ENCODE measurements at regions not wholly inside any gene's neighbourhood (a gene's known extent, or its start where the extent isn't known, plus 50 kb on each side); places are given as distances from the start of the nearest gene placed in this dataset.

DNA sequence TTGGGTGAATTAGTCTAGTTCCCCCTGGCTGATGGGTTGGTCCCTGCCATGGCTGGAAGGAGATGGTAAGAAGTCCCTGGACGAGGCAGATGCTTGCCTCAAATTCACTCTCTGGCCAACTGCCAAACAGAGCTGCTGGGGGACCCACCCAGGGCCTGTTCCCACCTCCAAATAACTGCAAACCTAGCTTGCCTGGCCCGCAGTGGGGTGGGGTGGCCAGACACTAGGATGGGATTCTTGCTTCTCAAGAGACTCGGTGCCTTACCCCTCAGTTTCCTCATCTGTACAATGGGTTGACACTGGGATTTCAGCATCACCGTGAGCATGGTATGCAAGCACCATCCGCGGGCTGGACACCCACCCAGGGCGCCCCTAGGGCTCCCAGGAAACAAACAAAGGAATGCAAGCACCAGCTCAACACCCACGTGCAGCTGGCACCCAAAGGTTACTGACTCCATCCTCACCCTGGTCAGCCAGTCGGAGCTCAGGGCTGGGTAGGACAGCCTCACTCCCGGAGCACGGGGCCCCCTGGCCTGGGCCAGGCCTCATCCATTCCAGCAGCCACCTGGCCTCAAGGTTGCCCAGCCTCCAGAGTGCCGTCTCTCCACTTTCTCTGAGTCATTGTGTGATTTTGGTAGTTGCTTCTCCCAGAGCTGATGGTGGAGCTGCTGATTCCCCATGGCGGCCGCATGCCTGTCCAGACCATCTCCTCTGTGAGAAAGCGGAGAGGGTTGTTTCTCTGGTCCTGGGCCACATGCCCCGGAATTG, 205.2 kb upstream of the RTL1 start:
- DNase-seq (ENCODE audit: low spot score) = no peak

DNA sequence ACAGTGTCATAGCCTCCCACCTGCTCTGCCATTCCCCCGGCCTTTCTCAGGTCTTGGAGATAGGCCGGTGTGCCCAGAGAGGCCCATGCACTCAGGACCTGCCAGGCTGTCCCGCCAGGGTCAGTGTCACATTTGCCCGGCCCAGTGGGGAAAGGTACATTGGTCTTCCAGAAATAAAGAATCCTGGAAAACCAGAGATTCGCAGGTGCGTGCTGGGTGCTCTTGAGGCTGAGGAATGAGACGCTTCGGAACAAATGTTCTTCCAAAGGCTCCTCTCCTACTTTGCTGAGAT, 205.8 kb upstream of the RTL1 start:
- DNase-seq (ENCODE audit: low spot score) = no peak

DNA sequence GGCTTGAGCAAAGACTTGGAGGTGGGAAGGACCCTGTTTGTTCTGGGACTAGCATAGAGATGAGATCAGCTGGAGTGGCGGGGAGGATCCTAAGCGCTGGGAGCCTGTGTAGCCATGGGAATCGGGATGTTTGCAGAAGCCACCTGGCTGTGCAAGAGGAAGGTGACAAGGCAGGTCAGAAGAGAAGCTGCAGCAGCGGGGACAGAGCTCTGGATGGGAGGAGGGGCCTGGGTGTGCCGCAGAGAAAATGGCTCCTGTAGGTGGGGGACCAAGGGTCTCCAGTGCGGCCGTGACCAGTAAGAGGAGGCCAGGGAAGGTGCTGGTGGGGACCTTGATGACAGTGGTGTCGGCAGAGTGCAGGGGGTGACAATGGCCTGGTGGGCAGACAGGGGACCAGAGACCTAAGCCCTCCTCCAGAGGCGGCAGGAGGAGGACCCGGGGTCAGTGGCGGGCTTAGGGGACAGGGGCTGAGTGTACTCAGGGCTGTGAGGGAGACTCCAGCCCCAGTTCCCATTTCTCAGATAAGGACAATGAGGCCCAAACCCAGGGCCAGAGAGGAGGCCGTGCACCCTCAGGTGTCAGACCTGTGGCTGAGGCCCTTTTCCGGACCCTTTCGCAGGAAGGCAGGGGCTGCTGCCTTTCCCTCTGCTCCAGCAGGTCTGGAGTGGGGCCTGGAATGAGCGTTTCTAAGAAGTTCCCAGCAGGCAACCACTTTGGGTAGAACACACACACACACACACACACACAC, 206.6 kb upstream of the RTL1 start:
- no peak for DNase-seq (ENCODE audit: low spot score)

DNA sequence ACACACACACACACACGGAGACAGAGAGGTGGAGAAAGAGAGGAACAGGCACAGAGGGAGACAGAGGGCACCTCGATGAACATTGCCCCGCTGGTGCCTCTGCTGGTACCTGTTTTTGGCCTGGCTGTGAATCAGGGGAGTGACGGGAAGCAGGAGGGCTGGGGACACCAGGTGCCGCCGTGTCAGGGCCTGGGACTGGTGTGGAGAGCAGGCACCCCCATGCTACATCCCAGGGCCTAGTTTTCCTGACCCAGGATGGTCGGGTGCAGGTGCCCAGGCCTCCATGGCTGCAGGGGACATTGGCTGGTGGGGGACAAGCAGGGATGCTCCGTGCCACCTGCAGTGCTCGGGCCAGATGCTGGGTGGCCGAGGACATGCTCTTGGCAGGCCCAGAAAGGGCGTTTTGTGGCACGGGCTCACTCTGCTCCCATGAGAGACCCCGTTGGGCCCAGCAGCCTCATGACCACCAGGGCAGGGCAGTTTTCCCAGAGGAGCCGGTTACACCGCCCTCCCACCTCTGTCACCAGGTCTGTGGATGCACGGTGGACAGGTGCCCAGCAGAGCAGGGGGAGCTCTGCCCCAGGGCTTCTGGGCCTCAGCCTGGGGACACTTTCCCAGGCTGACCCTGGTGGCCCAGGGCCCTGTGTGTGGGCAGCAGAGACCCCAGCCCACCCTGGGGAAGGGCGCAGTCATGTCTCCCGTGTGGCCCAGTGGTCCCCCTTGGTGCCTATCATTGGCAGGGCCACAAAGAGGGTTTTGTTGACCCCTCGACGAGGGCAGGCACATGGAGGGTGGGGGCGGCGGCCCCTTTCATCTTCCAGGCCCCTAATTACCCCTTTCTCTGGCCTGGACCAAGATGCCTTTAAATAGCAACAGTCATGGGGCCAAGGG, 207.5 kb upstream of the RTL1 start:
- no peak for DNase-seq (ENCODE audit: low spot score)

DNA sequence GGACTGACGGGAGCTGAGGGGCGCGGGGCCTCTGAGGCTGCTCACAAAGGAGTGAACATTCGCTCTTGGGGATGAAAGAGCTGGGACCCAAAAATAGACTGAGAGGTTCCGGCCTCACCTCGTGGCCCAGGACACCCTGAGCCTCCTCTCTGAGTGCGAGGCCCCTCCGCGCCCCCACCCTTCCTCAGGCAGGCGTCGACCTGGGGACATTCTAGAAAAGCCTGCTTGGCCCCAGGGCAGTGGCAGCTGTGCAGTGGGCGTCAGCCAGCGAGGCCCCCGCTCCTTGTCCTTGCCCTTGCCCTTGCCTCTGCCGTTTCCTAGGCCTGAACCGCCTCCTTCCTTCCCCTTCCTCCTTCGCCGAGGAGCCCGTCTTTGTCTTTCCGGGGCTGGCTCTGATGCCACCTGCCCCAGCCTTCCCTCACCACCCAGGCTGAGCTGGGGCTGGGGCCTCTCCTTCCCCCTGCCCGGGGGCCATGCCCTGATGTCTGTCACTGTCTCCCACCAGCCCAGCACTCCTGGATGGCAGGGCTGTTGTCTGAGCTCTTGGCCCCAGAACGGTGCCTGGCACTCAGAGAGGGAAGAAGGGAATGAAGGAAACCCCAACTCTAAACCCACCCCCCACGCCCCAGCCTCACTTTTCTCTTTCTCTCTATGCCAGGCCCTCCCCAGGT, 208.2 kb upstream of the RTL1 start:
- no peak for DNase-seq (ENCODE audit: low spot score)

DNA sequence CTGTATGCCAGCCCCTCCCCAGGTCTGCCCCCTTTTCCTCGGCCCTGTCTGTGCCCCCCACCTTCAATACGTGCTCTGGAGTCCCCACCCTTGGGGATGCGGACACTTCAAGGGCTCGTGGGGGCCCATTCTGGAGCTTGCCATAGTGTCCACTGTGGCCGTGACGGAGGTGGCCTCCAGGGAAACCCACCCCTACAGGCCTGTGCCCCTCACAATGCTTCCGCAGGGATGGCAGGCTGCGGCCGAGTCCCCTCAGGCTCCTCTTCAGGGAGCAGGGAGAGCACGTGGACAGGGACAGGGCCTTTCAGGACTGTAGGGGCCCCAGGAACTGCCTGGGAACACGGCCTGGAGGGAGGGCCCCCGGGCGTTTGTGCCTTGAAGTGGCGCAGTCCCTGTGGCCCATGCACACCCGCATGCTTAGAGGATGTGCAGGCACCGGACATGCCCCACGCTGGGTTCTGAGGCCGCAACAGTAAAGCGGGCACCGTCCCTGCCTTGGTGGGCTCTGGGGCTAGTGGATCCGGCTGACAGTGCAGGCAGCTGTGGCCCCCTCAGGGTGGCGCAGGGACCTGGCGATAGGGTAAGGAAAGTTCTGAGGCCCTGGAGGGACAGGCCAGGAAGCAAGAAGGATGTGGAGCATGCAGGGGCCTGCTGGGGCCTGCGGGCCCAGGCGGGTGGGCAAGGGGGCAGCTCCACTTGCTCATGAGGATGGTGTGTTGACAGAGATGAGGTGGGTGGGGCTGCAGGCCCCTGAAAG, 209.0 kb upstream of the RTL1 start:
- DNase-seq (ENCODE audit: low spot score) = no peak

DNA sequence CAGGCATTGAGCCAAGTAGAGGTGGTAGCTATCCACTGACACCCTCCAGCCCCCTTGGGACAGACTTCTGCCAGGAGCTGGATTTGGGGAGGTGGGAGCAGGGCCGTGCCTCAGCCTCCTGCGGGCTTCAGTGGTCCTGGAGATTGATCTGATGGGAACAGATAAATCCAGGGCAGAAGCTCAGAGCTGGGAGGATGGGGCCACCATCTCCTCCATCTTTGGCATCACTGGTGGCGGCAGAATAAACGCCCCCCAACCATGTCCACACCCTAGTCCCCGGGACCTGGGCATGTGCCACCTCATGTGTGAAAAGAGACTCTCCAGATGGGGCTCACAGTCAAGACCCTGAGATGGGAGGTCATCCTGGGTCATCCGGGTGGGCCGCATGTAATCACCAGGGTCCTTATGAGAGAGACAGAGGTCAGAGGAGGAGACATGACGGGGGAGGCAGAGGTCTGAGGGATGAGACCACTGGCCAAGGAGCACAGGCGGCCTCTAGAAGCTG, 209.6 kb upstream of the RTL1 start:
- DNase-seq (ENCODE audit: low spot score) = no peak

DNA sequence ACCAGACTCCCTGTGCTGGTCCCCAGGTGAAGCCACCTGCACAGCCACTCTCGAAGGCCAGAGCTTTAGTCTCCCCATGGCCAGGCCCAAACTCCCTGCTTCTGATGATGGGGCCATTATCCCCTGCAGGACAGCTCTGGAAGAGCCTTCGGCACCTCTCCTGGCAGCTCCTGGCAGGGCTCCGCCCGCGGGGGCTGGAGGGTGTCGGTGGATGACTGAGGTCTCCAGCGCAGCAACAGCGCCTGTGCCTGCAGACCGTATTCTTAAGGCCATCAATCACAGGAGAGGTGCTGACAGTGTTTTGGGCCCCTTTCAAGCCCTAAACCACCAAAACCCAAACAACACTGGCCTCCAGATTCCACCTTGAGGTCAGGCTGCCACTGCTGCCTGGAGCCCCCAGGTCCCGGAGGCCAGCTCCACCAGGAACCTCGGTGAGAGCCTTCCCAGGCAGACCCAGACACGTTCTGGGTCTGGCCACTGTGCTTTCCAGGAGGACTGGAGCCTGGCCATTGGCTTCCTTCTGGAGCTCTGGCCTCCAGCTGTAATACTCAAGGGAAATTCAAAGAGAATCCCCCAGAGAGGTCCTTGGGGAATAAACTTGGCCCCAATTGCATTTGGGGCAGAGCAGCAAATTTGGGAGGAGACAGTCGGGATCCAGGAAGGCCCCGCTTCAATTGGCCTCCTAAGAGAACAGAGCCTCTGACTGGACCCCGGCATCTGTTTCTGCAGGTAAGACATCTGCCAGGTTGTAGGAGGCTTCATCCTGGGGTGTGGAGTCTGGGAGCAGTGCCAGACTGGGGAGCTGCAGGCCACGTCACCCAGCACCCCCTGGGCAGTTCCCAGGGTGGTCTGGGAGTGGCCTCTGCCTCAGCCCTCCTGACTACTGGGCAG, 210.6 kb upstream of the RTL1 start:
- DNase-seq (ENCODE audit: low spot score) = no peak

DNA sequence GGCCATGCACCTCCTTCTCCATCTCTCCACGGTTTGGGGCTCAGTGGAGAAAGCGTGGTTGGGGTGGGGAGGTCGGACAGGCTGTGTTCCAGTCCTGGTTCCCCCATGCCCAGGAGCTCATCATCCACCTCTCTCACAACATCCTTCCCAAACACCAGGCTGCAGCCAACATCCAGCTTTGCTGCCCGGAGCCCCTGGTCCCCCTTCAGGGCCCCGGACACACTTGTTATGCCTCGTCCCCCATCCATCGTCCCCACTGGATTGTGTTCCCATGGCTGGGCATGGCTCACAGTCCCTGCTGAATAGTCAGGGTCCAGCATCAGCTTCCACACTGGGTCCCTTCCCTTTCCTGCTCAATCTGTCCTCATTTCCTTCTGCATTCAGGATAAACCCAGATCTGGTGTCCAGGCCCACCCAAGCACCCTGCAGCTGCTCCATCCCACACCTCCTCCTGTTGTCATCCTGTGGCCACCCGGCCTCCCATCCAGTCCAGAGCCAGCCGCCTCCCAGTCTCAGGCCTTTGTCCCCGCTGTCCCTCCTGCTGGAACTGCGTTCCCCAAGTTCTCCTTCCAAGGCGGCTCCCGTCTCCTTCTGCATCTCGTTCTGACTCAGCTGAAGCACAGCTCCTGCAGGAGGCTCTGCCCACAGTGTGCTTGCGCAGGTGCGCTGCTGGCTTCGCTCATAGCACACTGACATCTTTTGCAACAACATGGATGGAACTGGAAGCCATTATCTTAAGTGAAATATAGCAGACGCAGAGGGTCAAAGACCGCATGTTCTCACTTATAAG, 211.4 kb upstream of the RTL1 start:
- no peak for DNase-seq (ENCODE audit: low spot score)

DNA sequence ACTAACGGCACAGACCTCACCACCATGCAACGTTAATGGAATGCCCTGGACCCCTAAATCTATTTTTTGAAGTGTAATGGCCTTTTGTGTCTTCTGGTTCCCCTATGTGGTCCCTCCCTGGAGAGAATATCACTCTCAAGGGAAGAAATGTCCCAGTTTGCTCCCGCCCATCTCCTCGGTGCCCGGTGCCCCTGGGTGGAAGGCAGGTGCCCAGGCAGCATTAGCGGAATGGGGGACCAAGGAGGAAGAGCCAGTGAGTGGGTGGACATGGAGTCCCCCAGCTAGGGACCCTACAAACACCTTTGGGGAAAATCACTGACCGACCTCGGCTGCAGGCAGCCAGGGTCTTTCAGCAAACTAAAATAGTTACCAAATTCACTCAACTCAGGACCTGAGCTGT, 212.1 kb upstream of the RTL1 start:
- no peak for DNase-seq (ENCODE audit: low spot score)

DNA sequence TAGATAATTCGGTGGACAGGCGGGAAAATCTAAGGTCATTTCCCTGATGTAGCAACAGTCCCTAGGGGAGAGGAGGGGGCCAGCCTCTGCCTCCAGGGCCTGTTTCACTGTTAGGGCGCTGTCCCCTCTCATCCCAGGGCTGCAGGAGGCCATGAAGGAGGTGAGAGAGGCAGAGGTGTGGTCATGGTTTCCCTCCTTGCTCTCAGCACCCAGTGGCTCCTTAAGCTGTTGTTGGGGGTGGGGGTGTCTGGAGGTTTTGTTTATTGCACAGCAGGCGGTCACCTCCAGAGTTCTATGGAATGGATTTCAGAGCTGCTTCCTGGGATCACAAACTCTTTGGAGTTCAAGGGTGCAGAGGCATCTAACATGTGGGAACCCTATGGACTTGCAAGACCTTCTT, 212.5 kb upstream of the RTL1 start:
- DNase-seq (ENCODE audit: low spot score) = no peak

DNA sequence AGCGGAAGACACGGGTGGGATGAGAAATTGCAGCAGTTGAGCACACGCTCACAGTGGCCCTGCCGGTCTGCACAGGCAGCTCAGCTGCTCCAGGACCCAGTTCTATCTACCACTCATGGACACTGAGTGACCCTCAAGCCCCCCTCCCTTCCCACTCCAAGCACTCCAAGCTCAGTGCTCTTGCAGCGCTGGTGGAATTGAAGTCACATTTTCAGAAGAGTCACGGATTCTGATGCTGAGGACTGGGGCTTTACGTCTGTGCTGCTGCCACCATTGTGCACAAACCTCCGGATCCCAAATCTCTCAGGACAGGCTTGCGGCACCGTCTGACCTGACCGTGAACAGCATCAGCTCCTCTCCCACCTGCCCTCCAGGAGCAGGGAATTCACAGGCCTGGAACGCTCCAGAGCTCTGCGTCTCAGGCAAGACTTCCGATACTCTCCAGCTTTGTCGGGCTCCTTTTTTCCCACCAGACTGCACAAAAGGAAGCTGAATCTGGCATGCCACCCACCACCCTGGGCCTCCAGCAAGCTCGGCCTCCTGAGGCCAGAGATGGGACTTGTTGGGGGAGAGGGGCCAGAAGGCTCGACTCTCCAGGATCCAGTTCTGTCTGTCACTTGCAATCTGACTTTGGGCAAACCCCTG, 213.1 kb upstream of the RTL1 start:
- no peak for DNase-seq (ENCODE audit: low spot score)

DNA sequence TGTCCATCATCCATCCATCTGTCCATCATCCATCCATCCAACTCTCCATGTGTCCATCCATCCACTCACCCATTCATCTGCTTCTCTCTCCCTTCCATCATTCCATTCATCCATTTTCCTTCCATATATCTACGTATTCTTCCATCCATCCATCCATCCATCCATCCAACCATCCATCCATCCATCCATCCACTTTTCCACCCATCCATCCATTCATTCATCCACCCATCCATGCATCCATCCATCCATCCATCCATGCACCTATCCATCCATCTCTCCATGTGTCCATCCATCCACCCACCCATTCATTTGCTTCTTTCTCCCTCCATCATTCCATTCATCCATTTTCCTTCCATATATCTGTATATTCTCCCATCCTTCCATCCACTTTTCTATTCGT, 214.0 kb upstream of the RTL1 start:
- DNase-seq (ENCODE audit: low spot score) = no peak

DNA sequence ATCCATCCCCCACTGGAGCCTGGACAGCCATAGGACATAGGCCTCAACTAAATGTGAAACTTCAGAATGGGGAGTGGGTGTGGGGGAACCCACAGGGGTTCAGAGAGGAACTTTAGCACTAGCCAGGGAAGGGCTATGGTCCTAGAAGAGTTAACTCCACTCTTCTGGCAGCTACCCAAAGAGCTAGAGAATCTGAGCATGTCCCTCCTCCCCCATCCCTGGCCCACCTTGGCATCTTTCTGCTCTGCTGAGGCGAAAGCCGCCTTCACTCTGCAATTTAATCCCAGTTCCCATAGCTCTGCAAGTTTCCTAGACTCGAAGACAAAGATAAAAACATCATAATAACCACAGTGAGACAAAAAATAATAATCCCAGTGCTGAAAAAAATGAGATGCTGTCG, 214.7 kb upstream of the RTL1 start:
- DNase-seq (ENCODE audit: low spot score) = no peak

DNA sequence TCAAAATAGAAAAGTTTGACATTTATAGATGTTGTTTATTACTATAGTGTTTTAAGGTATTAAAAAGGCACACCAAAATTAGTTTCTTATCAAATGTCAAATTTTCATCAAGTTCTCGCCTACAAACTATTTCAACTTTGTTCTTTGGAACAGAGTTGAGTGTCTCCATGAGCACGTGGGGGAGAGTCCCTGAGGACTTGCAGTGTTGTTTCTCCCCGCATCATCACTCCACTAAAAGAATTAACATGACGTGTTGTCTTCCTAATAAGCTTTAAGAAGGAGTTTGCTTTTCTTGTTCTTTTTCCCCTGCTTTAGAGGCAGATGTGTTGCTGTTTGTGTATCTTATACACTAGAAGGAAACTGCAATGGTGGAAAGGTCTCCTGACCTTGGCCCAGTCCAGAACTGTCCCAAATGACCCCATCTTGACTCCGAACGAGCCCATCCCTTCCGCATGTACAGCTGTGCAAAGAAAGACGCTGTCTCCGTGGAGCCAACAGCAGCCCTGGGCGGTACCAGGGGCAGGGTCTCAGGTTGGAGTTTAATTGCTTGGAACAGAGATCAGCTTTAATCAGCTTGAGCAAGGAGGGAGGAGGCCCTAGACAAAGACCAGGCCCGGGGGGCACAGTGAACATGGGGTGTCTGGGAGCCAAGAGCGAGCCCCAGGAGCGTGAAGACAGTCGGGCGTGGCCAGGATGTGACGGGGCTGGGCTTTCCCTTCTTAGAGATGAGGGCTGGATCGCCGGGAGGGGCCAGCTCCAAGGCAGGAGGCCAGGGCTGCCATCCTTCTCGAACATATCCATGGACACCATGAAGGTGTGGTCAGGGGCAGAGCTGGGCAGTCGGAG, 215.4 kb upstream of the RTL1 start:
- DNase-seq (ENCODE audit: low spot score) = no peak

DNA sequence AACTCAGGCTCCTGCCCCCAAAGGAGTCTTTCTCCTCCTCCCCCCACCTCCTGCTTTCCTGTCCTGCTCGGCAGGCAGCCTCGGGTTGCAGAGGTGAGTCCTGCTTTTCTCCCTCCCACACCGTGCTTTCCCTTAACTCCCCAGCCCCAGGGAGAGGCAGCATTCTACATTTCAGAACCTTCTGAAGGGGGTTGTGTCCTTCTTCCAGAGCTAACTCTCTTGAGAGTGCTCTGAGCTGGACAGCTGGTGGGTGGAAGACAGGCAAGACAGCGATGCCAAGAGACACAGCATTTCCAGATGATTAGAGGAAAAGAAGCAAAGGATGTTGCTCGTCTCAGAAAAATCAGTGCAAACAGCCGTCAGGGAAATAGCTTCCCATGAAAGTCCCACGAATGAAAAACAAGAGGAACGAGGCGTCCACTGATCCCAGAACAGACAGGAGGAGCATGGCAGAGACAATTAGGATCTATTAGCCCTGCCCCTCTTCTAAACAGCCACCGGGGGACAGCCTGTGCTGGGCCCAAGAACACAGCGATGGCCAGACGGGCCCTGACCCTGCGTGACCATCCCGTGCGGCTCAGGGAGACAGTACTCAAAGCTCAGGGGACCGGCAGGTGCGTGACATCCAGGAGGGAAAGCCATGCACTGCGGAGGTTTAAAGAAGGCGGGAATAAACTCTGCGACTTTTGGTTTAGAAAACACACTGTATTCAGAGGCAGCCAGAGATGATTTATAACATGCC, 216.5 kb upstream of the RTL1 start:
- DNase-seq (ENCODE audit: low spot score) = no peak

All from LoVo (cell line).